IPS DF 19.7 (cell line): ENCODE measurements at regions not wholly inside any gene's neighbourhood (a gene's known extent, or its start where the extent isn't known, plus 50 kb on each side); places are given as distances from the start of the nearest gene placed in this dataset.

Experiments used
- DNase-seq: peaks from one replicate; pipeline ENCODE4 v3.0.0-alpha.2; 2013; ENCODE audit warnings: low read depth, low spot score

- no peak for DNase-seq
Observed at GRCh38 chr15:66945286-66945685, 120.1 kb upstream of the SMAD3 start.

DNA sequence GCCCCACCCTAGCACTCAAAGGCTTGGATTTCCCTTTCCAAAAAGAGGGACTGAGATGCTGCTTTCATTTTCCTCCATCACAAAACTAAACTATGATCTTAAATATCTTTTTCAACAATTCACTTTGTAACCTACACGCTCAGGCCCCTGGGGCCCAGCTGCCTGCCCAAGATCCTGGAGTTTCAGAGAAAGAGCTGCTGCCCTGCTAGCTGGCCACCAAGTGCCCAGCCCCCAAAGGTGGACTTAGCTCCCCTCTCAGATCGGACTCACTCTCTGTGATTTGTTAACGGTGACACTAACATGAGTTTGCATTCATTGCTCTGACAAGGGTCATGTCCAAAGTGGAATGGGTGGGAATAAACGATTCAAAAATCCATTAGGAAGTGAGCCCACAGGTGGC lies 119.6 kb upstream of the SMAD3 start:
- no peak for DNase-seq

DNA sequence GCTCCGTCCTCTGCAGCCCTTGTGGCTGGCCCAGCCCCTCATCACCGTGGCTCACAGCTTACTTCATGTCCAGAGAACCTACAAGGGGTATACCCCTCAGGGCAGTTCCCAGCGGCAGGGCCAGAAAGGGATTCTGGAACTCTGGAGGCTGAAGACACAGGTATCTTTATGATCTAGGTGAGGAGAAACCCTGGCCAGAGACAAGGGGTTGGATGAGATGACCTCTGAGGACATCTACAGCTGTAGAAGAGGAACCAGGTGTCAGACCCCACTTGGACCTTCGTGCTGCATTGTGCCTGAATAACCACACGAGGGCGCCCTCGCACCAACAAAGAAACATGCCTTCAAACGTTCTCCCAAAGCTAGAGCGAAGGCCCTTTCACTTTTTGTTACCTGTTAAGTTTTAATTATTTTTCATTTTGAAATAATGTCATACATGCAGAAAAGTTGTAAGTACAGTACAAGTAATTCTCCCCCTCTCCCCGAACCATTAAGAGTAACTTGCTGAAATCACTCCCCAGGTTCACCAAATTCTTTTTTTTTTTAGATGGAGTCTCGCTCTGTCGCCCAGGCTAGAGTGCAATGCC lies 118.7 kb upstream of the SMAD3 start:
- no peak for DNase-seq

DNA sequence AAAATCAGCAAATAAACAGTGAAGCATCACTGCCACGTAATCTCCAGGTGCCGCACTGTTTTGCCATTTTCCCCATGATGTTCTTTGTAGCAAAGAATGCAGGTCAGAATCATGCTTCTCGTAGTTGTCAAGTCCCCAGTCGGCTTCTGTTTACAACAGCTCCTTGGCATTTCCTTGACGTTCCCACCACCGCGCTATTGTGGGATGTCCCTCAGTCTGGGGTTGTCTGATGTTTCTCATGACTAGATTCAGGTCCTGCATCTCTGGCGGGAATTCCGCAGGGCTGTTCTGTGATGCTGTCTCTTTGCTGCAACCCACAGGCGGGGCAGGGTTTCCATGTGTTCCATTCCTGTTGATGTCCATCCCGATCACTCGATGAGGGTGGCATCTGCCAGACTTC lies 117.9 kb upstream of the SMAD3 start:
- no peak for DNase-seq

GRCh38 chr15:66948294-66948693 lies 117.1 kb upstream of the SMAD3 start:
- DNase-seq, result no peak

GRCh38 chr15:66950114-66950513 lies 115.3 kb upstream of the SMAD3 start:
- DNase-seq, result no peak

GRCh38 chr15:66951531-66952320 lies 113.7 kb upstream of the SMAD3 start:
- no peak for DNase-seq

- no peak for DNase-seq
Observed at GRCh38 chr15:66952756-66953522, 112.5 kb upstream of the SMAD3 start.

DNA sequence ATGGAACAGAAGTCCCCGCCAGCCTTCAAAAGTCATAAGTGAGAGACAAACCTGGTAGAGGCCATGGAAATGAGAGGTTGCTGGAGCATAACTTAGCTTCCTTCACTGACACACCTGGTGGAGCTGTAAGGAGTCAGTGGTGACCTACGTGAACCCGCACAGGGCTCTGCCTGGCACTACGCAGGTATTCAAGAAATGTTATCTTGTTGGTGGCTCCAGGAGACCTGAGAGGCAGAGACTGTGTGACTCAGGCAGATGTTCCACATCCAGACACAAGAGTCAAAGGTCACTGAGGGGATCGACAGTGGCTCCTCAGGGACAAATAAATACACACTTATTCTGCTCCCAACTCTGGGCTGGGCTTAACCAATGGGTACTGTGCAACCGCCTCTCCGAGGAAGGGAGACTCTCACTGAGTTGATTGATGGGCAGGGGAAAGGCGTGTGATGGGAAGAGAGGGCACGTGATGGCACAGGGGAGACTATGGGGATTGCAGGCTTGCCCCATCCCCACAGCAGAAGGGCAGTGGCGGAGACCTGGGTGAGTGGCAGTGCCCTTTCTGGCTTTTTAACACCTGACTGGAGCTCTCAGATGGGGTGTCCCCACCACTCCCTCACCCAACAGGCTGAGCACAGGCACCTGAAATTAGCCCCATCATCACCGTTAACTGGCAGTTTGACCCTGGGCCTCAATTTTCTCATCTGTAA lies 111.7 kb upstream of the SMAD3 start:
- DNase-seq, result no peak

DNA sequence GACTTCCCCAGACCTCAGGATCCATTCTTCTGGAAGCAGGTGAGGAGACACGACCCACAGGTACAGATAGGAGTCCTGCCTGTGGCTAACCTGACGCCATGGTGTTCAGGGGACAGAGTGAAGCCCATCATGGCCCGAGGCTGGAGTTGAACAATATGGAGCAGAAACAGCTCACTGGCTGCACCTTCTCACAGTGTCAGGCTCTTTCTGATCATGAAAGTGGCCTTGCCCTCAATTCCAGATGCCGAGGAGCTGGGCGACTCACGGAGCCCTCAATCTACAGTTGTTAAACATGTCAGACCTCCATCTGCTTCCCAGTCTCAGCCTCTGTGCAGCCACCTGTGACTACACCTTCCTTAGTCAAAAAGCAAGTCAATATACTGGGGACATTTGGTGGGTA lies 110.8 kb upstream of the SMAD3 start:
- no peak for DNase-seq

- no peak for DNase-seq
Observed at GRCh38 chr15:66955001-66955516, 110.3 kb upstream of the SMAD3 start.

GRCh38 chr15:66955871-66956585 lies 109.4 kb upstream of the SMAD3 start:
- no peak for DNase-seq

DNA sequence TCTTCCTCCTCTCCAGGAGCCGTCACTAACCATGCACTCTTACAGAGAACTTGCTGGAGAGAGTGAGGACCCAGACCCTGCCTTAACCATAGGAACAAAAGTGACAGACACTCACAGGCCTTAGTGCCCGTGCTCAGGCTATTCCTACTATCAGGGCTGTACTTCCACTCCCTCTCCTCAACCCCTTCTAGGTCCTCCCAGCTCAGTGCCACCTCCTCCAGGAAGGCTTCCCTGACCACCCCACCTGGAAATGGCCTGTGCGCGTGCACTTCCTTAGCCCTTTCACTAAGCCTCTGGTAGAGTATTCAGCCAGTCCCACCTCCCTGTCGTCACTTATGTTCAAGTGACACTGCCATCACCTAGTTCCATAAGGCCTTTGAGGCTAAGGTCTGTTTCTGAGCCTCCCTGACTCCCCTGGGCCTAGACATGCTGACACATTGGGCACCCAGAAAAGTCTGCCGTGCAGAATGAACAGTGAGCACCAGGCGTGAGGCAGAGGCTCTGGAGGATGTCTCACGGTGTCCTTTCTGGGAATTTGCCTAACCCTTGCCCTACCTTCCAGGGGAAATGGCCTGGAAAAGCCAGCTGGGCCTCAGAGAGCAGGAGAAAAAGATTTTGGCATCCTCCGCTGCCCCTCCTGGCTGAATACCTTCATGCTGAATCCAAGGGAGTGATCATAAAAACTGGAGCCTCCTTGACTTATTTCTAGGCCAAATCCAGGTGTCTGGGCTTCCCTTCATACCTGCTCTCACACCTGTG lies 108.6 kb upstream of the SMAD3 start:
- no peak for DNase-seq

GRCh38 chr15:66957431-66957720 lies 108.0 kb upstream of the SMAD3 start:
- DNase-seq, result no peak

- no peak for DNase-seq
Observed at GRCh38 chr15:66959066-66959465, 106.3 kb upstream of the SMAD3 start.

DNA sequence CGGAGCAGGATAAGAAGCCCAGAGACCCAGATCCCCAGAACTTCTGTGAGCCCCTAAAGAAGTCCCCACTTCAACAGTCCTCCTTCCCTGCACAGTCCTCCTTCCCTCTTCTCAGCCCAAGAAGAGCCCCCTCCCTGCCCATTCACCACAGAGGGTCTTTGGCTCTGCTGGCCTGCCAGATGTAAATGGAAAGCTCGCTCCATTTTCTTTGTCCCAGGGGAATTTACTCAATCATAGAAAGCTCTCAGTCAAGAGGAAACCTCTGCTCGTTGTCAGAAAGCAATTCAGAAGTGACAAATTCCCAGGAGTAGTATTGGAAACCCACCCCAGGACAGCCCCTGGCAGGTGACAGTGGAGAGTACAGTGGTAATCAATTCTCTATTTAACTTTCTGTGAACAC lies 105.5 kb upstream of the SMAD3 start:
- DNase-seq, result no peak

DNA sequence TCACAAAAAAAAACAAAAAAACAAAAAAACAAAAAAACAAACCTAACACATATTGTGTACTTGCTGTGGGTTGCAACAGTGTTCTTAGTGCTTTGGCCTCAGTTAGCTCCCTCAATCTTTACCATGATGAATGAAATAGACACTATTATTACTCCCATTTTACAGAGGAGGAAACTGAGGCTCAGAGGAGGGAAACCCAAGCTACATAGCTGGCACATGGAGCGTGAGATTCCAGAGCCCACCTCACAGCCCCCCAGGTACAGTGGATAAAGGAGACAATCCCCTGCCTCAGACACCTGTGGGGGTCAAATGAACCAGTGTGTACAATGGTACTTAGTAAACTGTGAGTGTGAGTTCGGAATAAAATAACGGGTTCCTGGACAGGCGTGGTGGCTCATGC lies 104.9 kb upstream of the SMAD3 start:
- DNase-seq, result no peak

DNA sequence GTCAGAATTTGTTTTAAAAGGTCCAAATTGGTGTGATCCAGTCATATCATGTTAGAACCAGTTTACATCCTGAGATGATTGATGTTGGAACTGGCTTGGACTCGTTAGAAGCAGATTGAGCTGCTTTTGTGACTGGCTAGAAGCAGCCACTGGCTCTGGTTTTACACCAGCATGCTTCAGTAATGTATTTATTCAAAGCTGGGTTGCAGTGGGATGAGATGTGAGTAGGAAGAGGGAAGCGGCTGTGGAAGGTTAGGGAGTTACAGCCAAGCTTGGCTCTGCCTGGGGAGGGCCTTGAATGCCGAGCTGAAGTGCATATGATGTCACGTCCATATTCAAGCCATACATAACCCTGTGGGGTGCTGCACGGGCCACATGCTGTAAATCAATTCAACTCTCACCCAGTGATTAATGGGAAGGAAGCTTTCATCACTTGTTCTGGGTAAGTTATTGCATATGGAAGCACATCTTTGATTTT lies 104.0 kb upstream of the SMAD3 start:
- DNase-seq, result no peak

DNA sequence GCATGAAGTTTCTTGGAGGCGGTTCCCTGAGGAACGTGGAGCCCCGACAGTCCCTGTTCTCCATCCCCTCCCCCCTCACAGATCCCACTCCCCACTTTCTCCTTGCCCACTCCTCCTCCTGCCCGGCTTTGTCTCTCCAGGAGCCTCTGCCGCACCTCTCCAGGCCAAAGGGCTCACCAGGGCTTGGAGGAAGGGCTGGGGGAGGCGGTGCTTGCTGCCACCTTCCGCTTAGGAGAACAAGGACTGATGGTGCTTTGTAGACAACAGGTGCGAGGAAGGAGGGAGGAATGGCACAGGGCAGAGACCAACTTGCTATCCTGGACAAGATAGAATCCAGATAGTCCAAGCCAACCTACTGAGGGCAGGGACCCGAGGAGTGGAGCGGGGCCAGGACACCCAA lies 103.5 kb upstream of the SMAD3 start:
- no peak for DNase-seq

DNA sequence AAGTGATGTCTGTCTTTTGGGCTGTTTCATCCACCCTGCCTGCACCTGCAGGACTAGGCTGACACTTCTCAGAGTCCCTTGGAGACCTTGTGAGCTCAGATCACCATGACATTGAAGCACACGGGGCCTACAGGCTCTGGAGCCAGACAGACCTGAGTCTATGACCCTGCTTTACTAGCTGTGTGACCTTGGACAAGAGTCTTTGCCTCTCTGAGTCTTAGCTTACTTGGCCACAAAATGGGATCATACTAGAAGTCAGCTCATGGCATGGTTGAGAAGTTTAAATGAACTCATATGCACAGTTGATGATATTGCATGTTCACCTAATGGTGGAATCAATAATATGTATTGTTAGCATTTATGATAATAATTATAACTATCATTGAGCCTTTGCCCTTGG lies 102.9 kb upstream of the SMAD3 start:
- DNase-seq, result no peak

- DNase-seq, result no peak
Observed at GRCh38 chr15:66963084-66963483, 102.3 kb upstream of the SMAD3 start.
